C4-2B (cell line): ENCODE measurements at regions not wholly inside any gene's neighbourhood (a gene's known extent, or its start where the extent isn't known, plus 50 kb on each side); places are given as distances from the start of the nearest gene placed in this dataset.

ENCODE experiments used
- CTCF ChIP-seq: fragments of 450-650 bp; conservative IDR thresholded peaks from 2 replicates; pipeline ENCODE4 v1.5.1; 2017; ENCODE audit warnings: mild to moderate bottlenecking
- ZFX ChIP-seq: fragments of 450-650 bp; IDR thresholded peaks from 2 replicates; pipeline ENCODE4 v1.6.1; 2017

- TF ChIP-seq CTCF (no peak), ZFX (no peak)
Measured at GRCh38 chr4:7134737-7135388, 57.5 kb upstream of the SORCS2 start.
